ENCODE measurements at regions not wholly inside any gene's neighbourhood (a gene's known extent, or its start where the extent isn't known, plus 50 kb on each side); places are given as distances from the start of the nearest gene placed in this dataset.
A peak's percentile ranks its signal among the peaks of the same experiment; 100 is the strongest.

DNA sequence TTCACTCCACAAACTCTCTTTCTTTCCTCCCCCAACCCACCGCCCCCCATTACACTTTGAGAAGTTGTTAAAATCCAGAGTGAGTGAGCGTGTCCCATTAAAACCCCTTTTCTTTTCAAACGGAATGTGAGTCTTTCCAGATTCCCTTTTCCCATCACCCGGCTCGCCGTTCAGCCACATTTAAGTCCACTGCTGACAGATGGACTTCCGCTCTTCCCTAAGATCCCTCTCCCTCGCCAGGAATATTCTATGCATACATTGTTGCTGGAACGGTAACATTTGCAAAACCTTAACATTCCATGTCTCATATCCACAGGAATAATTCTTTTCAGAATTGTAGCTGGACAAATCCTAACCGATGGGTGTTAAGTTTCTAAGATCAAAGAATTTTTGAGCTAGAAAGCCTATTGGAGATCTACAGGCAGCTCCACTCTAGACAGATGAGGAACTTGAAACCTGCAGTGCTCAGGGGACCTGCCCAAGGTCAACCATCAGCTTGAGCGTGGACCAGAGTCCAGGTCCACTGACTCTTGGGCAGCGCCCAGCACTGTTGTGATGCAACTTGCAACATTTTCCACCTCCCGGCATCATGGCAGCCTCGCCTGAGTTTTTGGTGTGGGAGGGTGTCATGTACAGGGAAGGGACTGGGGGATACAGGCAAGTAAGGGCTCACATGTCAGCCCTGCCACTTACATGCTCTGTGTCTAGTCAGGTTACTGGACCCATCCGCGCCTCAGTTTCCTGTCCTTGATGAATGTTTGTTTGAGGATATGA lies 500.1 kb downstream of the CCDC171 start:
- Histone ChIP-seq H3K27me3 (ENCODE audit: insufficient read depth, low read length) (no peaks in the 10 kb centered on the region), H2AFZ (ENCODE audit: low read length) (no peak overlapping the region), H3K4me3 (ENCODE audit: insufficient read depth, low read length) (no peak overlapping the region), H4K20me1 (ENCODE audit: insufficient read depth, low read length) (no peaks in the 10 kb centered on the region), H3K4me2 (ENCODE audit: insufficient read depth, low read length) (no peak overlapping the region), H3K9me3 (ENCODE audit: low read depth, low read length) (no peaks in the 10 kb centered on the region), H3K27ac (ENCODE audit: low read depth, low read length) (no peak overlapping the region), H3K36me3 (ENCODE audit: insufficient read depth, low read length) (no peaks in the 10 kb centered on the region), H3K79me2 (ENCODE audit: insufficient read depth, low read length) (no peaks in the 10 kb centered on the region), H3K4me1 (ENCODE audit: insufficient read depth, low read length) (peaks cover 10% of the 10 kb centered on the region)
- no peak for DNase-seq (ENCODE audit: insufficient read length, low spot score, missing footprints)
- TF ChIP-seq, protein P1, sequence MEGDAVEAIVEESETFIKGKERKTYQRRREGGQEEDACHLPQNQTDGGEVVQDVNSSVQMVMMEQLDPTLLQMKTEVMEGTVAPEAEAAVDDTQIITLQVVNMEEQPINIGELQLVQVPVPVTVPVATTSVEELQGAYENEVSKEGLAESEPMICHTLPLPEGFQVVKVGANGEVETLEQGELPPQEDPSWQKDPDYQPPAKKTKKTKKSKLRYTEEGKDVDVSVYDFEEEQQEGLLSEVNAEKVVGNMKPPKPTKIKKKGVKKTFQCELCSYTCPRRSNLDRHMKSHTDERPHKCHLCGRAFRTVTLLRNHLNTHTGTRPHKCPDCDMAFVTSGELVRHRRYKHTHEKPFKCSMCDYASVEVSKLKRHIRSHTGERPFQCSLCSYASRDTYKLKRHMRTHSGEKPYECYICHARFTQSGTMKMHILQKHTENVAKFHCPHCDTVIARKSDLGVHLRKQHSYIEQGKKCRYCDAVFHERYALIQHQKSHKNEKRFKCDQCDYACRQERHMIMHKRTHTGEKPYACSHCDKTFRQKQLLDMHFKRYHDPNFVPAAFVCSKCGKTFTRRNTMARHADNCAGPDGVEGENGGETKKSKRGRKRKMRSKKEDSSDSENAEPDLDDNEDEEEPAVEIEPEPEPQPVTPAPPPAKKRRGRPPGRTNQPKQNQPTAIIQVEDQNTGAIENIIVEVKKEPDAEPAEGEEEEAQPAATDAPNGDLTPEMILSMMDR (IDR thresholded peaks at IDR 0.05; ENCODE audit: extremely low read depth, low read depth, low read length): no peak

DNA sequence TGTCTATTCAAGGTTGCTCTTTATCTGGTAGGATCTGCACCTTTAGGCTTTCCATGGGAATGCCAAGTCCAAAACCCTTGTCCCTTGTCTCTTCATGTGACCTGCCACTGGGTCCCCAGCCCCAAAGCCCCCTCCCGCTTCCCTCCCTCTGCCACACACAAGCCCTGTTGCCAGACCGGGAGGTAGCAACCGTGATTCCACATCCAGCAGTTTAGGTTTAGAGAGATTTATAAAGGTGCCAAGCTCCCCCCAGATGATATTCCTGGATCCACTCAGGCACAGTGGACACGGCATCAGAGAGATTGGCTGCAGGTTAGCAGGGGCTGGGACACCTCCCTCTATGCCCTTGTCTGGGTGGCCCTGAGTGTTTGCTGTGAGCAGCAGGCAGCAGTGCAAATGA lies 504.7 kb downstream of the CCDC171 start:
- Histone ChIP-seq H2AFZ (ENCODE audit: low read length) (peak overlapping the region; percentile 83), H3K4me2 (ENCODE audit: insufficient read depth, low read length) (no peak overlapping the region), H3K9me3 (ENCODE audit: low read depth, low read length) (no peaks in the 10 kb centered on the region), H3K27me3 (ENCODE audit: insufficient read depth, low read length) (no peaks in the 10 kb centered on the region), H4K20me1 (ENCODE audit: insufficient read depth, low read length) (no peaks in the 10 kb centered on the region), H3K36me3 (ENCODE audit: insufficient read depth, low read length) (no peaks in the 10 kb centered on the region), H3K79me2 (ENCODE audit: insufficient read depth, low read length) (no peaks in the 10 kb centered on the region), H3K4me1 (ENCODE audit: insufficient read depth, low read length) (peaks cover 18% of the 10 kb centered on the region), H3K27ac (ENCODE audit: low read depth, low read length) (peak overlapping the region; percentile 64), H3K4me3 (ENCODE audit: insufficient read depth, low read length) (no peak overlapping the region)
- TF ChIP-seq, protein P1 (IDR thresholded peaks at IDR 0.05; ENCODE audit: extremely low read depth, low read depth, low read length): no peak
- peak; percentile 44 for DNase-seq (ENCODE audit: insufficient read length, low spot score, missing footprints)

DNA sequence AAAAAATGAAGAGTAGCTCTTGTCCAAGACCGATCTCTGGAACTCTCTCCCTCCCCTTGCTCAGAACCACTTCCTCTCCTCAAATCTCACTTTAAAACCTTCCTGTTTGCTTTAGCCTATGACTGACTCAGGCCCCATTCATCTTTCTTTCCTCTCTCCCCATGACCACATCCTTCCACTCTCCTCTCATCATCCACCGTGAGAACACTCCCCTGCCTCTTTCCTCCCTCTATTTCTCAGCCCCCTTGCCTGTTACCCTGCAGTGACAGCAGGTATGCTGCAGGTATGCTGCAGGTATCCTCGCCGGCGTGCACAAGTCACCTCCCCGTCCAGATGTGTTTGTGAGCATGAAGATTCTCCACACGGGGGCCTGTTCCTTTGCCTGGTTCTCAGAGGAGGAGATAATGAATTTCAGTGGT lies 505.3 kb downstream of the CCDC171 start:
- no peaks in the 10 kb centered on the region for H3K79me2 ChIP-seq (ENCODE audit: insufficient read depth, low read length)
- TF ChIP-seq, protein P1 (IDR thresholded peaks at IDR 0.05; ENCODE audit: extremely low read depth, low read depth, low read length): no peak
- H3K27ac ChIP-seq (ENCODE audit: low read depth, low read length): peak overlapping the region; percentile 64
- peak overlapping the region; percentile 5 for H3K4me2 ChIP-seq (ENCODE audit: insufficient read depth, low read length)
- H3K4me1 ChIP-seq (ENCODE audit: insufficient read depth, low read length): peaks cover 23% of the 10 kb centered on the region
- no peaks in the 10 kb centered on the region for H3K36me3 ChIP-seq (ENCODE audit: insufficient read depth, low read length)
- no peak overlapping the region for H3K4me3 ChIP-seq (ENCODE audit: insufficient read depth, low read length)
- no peaks in the 10 kb centered on the region for H3K27me3 ChIP-seq (ENCODE audit: insufficient read depth, low read length)
- DNase-seq (ENCODE audit: insufficient read length, low spot score, missing footprints): peak; percentile 91
- H2AFZ ChIP-seq (ENCODE audit: low read length): peak overlapping the region; percentile 38
- no peaks in the 10 kb centered on the region for H4K20me1 ChIP-seq (ENCODE audit: insufficient read depth, low read length)
- no peaks in the 10 kb centered on the region for H3K9me3 ChIP-seq (ENCODE audit: low read depth, low read length)

DNA sequence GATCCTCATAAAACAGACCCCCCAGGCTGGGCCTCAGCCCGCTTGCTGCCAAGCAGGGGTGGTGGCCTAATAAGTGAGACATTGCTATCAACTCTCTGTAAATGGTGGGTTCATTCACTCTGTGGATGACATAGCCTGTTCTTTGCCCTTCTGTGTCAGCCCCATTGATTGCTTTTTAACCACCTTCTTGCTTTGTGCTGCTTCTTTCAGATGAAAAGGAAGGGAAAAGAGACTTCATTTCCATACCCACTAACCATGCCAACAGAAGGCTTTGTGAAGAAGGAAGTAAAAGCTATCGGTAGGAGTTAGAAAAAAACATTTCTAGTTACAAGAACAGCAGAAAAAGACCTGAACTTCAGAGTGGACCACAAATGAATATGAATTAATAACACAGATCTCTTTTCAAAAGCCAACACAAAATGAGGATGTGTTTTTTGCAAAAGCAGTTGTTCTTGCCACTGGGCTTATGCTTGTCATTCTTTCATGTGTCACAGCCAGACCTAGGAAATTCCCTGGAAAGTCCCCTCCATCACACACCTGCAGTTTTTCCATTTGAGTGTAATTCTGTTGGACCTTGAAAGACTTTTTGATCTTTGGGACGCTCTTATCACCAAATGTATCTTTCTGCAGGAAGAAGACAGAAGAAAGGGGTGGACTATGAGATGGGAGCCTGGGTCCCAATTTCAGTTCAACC lies 507.7 kb downstream of the CCDC171 start:
- H3K4me3 ChIP-seq (ENCODE audit: insufficient read depth, low read length): no peak overlapping the region
- no peak for DNase-seq (ENCODE audit: insufficient read length, low spot score, missing footprints)

More for the DNA sequence above, 507.7 kb downstream of the CCDC171 start:
- H4K20me1 ChIP-seq (ENCODE audit: insufficient read depth, low read length): no peaks in the 10 kb centered on the region
- no peak overlapping the region for H2AFZ ChIP-seq (ENCODE audit: low read length)
- H3K4me2 ChIP-seq (ENCODE audit: insufficient read depth, low read length): no peak overlapping the region
- no peak overlapping the region for H3K27ac ChIP-seq (ENCODE audit: low read depth, low read length)
- H3K4me1 ChIP-seq (ENCODE audit: insufficient read depth, low read length): peaks cover 29% of the 10 kb centered on the region
- H3K9me3 ChIP-seq (ENCODE audit: low read depth, low read length): no peaks in the 10 kb centered on the region
- TF ChIP-seq, protein P1 (IDR thresholded peaks at IDR 0.05; ENCODE audit: extremely low read depth, low read depth, low read length): no peak
- no peaks in the 10 kb centered on the region for H3K27me3 ChIP-seq (ENCODE audit: insufficient read depth, low read length)
- no peaks in the 10 kb centered on the region for H3K79me2 ChIP-seq (ENCODE audit: insufficient read depth, low read length)
- H3K36me3 ChIP-seq (ENCODE audit: insufficient read depth, low read length): no peaks in the 10 kb centered on the region

All from osteoblast (primary cell).